ENCODE measurements at regions not wholly inside any gene's neighbourhood (a gene's known extent, or its start where the extent isn't known, plus 50 kb on each side); places are given as distances from the start of the nearest gene placed in this dataset.

DNA sequence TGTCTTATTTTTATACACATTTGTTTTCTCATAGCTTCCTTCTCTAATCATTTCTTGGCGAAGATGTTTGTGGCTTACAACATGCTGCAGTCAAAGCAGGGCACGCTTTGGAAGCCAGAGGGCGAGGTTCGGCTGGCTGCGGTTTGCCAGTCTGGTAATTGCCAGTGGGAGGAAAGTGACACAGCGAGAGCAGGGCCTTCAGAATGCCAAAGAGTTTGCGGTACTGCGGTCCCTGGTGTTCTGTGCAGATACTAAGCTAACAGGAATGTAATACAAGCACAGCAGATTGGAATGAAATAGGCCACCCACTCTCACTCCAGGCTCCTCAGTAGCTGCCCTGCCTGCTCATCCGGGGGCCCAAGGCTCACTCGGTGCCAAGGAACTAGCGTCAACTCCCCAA, 58.7 kb upstream of the TGM3 start:
- DNase-seq (ENCODE audit: low spot score): no peak

DNA sequence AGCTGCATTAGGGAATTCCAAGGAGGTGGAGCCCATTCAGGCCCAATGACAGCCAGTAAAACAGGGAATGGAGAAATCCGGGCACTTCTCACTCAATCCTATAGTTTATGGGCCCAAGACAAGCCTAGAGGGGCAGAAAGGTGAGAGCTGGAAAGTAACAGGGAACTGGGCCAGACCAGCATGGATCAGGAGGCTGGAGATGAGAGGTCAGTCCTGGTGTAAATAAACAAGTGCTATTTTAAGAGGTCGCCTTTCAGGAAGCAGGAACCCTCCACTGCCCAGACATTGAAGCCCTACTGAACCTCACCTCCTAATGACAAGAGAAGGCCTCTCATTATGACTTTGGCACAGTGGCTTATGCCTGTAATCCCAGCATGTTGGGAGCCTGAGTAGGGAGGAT, 57.2 kb upstream of the TGM3 start:
- DNase-seq (ENCODE audit: low spot score): no peak

DNA sequence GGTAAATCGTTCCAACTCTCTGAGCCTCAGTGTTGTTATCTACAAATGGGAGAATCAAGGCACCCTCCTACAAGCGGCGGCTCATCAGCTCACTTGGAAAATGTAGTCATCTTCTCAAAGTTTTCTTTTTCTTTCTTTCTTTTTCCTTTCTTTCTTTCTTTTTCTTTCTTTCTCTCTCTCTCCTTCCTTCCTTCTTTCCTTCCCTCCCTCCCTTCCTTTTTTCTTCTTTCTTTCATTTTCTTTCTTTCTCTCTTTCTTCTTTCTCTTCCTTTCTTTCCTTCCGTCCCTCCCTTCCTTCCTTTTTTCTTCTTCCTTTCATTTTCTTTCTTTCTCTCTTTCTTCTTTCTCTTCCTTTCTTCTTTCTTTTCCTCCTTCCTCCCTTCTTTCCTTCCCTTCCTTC, 55.0 kb upstream of the TGM3 start:
- DNase-seq (ENCODE audit: low spot score): no peak

DNA sequence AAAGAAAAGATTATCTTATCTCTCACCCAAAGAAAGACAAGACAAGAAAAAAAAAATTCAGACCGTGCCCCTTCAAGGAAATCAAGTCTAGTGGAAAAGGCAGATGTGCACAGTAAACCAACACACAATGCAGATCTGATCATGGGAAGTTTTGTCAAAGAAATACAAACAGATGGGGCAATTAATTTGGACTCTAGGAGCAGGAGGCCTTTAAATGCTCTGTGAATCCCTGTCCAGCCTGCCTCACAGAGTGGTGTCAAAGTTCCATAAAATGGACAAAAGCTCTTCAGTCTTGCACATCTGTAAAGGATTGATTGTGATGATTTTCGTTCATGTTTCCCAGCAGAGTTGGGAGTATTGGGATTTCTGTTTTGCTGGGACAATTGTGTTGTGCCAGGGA, 53.1 kb upstream of the TGM3 start:
- no peak for DNase-seq (ENCODE audit: low spot score)

DNA sequence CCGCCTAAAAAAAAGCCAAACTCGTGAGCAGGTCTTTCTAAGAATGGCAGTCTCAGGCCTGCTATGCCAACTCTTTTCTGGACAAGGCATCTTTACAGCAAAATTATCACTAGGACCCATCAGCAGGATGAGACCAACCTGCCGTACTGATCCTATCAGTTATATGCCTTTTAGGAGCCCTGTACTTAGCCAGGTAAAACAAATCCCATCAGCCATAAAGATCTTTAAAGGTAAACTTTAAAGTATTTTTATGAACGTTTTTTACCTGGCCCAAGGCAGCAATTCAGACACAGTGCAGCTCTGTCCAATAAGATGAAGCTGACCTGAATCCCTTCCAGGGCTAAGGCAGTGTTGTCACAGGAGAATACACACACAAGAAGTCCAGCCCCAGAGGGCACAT, 51.3 kb upstream of the TGM3 start:
- no peak for DNase-seq (ENCODE audit: low spot score)

DNA sequence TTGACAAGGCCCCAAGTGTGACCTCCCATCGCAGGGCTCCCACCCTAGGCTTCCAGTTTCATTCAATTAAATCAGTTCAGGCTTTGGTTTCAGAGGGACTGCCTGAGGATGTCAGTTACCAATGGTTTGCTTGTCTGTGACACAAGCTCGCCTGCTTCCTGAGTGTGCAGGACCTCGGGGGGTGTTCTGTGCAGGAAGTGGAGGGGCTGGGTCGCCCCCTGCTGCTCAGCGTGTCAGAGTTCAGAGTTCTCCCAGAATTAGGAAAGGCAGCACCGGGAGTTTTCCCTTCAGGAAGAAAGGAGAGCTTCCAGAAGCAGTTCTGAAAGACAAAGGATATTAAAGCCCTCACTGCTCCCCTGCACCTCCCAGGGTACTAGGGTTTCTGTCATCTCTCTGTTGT, 50.8 kb upstream of the TGM3 start:
- no peak for DNase-seq (ENCODE audit: low spot score)

DNA sequence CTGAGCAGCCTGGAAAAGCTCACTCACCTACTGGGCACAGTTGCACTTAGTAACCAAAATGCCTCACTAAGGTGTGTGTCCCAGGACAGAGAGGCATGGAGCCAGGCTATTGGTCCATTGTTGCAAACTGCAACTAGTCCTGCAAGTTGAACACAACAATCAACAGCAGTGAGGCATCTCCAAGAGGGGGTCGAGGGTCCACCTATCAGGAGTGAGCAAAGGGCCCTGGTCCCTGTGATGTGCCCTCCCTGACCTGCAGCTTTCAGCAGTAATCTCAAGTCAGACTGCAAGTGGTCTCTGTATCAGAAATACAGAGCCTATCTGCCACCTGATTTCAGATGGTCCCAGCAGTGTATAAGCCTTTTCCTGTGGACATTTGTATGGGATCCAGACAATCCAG, 50.2 kb upstream of the TGM3 start:
- no peak for DNase-seq (ENCODE audit: low spot score)
